Natural killer cell (primary cell): ENCODE measurements at regions not wholly inside any gene's neighbourhood (a gene's known extent, or its start where the extent isn't known, plus 50 kb on each side); places are given as distances from the start of the nearest gene placed in this dataset.

Source experiments
- ATAC-seq, 3 donors: fragments of 150-1000 bp in 2 of 3; fragments of 200-7000 bp in 1 of 3; cut with Tn5 transposase; 1 replicate in 1 of 3; 2 replicates in 2 of 3; pipeline ENCODE4 v1.10.0; 2021; ENCODE audit warnings: mild to moderate bottlenecking in 2 of 3, moderate library complexity in 2 of 3
- DNase-seq, 2 donors: peaks; one replicate each; pipeline versions ENCODE4 v3.0.0 to v3.0.0-alpha.2; 2013 to 2021; ENCODE audit warnings: mixed read lengths in 1 of 2
- H3K27ac ChIP-seq: one replicate; pipeline ENCODE4 v1.5.1; 2013; ENCODE audit warnings: mild to moderate bottlenecking, low read length
- H3K27me3 ChIP-seq: one replicate; pipeline ENCODE4 v1.6.1; 2013; ENCODE audit warnings: low read length; ENCODE audit not compliant: control insufficient read depth, insufficient read depth
- H3K36me3 ChIP-seq: one replicate; pipeline ENCODE4 v1.6.1; 2013; ENCODE audit warnings: low read length; ENCODE audit not compliant: control insufficient read depth, insufficient read depth
- H3K4me1 ChIP-seq: one replicate; pipeline ENCODE4 v1.6.1; 2013; ENCODE audit warnings: low read length; ENCODE audit not compliant: control insufficient read depth, insufficient read depth
- H3K4me3 ChIP-seq: one replicate; pipeline ENCODE4 v1.5.1; 2013; ENCODE audit warnings: low read length
- H3K9me3 ChIP-seq: one replicate; pipeline ENCODE4 v1.6.1; 2013; ENCODE audit warnings: low read length; ENCODE audit not compliant: control insufficient read depth, insufficient read depth
- H3K27ac Mint-ChIP-seq, 2 donors: one replicate each; pipeline ENCODE4 v1.8.0; 2022; ENCODE audit warnings: mild to moderate bottlenecking in 2 of 2, mixed read lengths in 2 of 2, moderate library complexity in 1 of 2
- H3K27me3 Mint-ChIP-seq, 2 donors: one replicate each; pipeline ENCODE4 v1.8.0; 2022; ENCODE audit warnings: low read depth in 2 of 2, mixed read lengths in 2 of 2
- H3K36me3 Mint-ChIP-seq: one replicate; pipeline ENCODE4 v1.8.0; 2022; ENCODE audit warnings: mixed read lengths
- H3K4me1 Mint-ChIP-seq, 2 donors: one replicate each; pipeline ENCODE4 v1.8.0; 2022; ENCODE audit warnings: mixed read lengths in 2 of 2
- H3K4me3 Mint-ChIP-seq: one replicate; pipeline ENCODE4 v1.8.0; 2022; ENCODE audit warnings: mild to moderate bottlenecking, moderate library complexity, mixed read lengths
- H3K9me3 Mint-ChIP-seq, 2 donors: one replicate each; pipeline ENCODE4 v1.8.0; 2022; ENCODE audit warnings: mixed read lengths in 2 of 2
- WGBS: methylation state at CpG from one replicate; pipeline ENCODE4 v1.1.7; 2013; ENCODE audit warnings: missing lambda C conversion rate; ENCODE audit not compliant: insufficient coverage; 5-methylcytosine and 5-hydroxymethylcytosine counted together
- intact Hi-C: fragments of 100-400 bp; cut with micrococcal nuclease; formaldehyde crosslinking; loops from one replicate; pipeline ENCODE4 v1.14.2; 2022
- TF ChIP-seq, protein P1 (sequence below): fragments of 200-600 bp; IDR thresholded peaks from one replicate; pipeline ENCODE4 v1.8.0; 2022; ENCODE audit warnings: antibody characterized with exemption

DNA sequence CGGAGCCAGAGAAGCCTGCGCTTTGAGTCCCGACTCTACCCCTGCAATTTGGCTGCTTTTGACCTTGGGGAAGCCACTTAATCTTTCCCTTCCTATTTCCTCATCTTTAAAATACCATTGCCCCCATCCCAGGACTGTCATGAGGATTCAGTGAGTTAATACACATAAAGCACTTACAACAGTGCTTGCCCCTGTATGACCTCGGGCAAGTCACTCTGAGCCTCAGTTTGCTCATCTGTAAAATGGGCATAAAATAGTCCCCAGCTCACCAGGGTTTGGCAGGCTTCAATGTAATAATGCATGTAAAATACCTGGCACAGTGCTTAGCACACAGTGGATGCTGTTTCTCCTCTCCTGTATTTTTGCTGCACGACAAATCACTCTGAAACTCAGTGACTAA is 278.7 kb upstream of the PWP1 start:
- Histone ChIP-seq H3K4me3 (no peak overlapping the region), H3K36me3 (no peaks in the 10 kb centered on the region), H3K27ac (no peak overlapping the region), H3K27me3 (no peaks in the 10 kb centered on the region), H3K9me3 (no peaks in the 10 kb centered on the region), H3K4me1 (peaks cover 4% of the 10 kb centered on the region)
- Mint-ChIP-seq H3K27me3 (no peaks in the 10 kb centered on the region), H3K9me3 (no peaks in the 10 kb centered on the region), H3K27ac (no peak overlapping the region), H3K4me3 (no peak overlapping the region), H3K36me3 (no peaks in the 10 kb centered on the region), H3K4me1 (peaks cover 6 to 7% of the 10 kb centered on the region in 2 donors)
- DNase-seq, result no peak
- no peak for ATAC-seq
- 94% methylated on average over 5 of the region's 5 CpGs for WGBS
- TF ChIP-seq, protein P1, sequence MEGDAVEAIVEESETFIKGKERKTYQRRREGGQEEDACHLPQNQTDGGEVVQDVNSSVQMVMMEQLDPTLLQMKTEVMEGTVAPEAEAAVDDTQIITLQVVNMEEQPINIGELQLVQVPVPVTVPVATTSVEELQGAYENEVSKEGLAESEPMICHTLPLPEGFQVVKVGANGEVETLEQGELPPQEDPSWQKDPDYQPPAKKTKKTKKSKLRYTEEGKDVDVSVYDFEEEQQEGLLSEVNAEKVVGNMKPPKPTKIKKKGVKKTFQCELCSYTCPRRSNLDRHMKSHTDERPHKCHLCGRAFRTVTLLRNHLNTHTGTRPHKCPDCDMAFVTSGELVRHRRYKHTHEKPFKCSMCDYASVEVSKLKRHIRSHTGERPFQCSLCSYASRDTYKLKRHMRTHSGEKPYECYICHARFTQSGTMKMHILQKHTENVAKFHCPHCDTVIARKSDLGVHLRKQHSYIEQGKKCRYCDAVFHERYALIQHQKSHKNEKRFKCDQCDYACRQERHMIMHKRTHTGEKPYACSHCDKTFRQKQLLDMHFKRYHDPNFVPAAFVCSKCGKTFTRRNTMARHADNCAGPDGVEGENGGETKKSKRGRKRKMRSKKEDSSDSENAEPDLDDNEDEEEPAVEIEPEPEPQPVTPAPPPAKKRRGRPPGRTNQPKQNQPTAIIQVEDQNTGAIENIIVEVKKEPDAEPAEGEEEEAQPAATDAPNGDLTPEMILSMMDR, result no peak
- intact Hi-C loops, result no loop called here

DNA sequence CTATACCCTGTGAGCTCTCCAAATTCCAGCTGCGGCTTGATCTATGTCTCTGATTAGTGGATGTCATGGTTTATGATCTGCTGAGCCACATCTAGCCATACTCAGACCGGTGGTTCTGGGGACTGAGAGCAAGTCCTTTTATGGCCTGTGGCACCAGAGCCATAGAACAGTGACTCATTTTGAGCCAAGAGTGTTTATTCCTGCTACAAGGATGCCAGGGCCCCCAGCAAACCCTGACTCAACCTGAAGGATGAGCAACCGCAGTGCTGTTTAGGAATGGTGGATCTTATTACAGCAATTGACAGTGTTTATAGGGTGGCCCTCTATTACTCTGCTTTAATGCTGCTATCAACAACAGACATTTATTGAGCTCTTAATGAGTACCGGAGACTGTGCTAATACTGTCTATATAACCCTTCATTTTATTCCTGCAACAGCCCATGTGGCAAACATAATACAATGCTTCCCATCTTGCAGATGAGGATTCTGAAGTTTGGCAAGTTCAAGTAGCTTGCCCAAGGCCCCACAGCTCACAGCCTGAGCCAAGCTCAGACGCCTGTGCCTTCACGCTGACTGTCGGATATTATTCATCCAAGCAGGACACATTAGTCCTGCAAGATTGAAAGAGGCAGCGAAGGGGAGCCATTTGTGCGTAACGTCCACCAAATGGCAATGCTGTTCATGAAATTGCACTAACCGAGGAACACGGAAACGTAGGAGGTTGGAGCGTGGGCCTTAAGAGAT is 273.6 kb upstream of the PWP1 start:
- no peak for DNase-seq
- H3K4me3 ChIP-seq, result no peak overlapping the region
- H3K4me1 ChIP-seq, result no peaks in the 10 kb centered on the region
- TF ChIP-seq, protein P1, result no peak
- Mint-ChIP-seq H3K9me3 (no peaks in the 10 kb centered on the region), H3K4me3 (no peak overlapping the region), H3K4me1 (no peaks in the 10 kb centered on the region), H3K27ac (no peak overlapping the region), H3K27me3 (no peaks in the 10 kb centered on the region), H3K36me3 (no peaks in the 10 kb centered on the region)
- no peak overlapping the region for H3K27ac ChIP-seq
- H3K27me3 ChIP-seq, result no peaks in the 10 kb centered on the region
- ATAC-seq, result no peak
- H3K9me3 ChIP-seq, result no peaks in the 10 kb centered on the region
- intact Hi-C loops, result no loop called here
- 92% methylated on average over 14 of the region's 14 CpGs for WGBS
- H3K36me3 ChIP-seq, result no peaks in the 10 kb centered on the region

DNA sequence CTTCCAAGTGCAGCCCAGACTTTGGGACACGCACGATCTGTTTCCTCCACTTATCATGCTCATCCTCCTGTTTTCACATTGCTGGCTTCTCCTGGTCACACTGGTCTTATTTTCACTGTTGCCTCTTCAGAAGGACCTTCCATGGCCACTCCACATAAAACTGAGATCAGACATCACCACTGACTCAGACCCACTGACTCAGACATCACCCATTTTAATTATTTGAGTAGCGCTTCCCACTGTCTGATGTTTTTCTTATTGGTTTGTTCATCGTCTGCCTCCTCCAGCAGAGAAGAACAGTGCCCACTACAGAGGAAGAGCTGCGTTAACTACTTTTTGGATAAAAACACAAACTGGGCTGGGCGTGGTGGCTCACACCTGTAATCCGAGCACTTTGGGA is 270.5 kb upstream of the PWP1 start:
- H3K9me3 Mint-ChIP-seq, result no peaks in the 10 kb centered on the region
- H3K27me3 Mint-ChIP-seq, result no peaks in the 10 kb centered on the region
- no peaks in the 10 kb centered on the region for H3K4me1 Mint-ChIP-seq
- no peaks in the 10 kb centered on the region for H3K36me3 Mint-ChIP-seq
- Histone ChIP-seq H3K4me3 (no peak overlapping the region), H3K9me3 (no peaks in the 10 kb centered on the region), H3K36me3 (no peaks in the 10 kb centered on the region), H3K27ac (no peak overlapping the region), H3K4me1 (no peaks in the 10 kb centered on the region), H3K27me3 (no peaks in the 10 kb centered on the region)
- TF ChIP-seq, protein P1, result no peak
- ATAC-seq (no peak), DNase-seq (no peak)
- H3K4me3 Mint-ChIP-seq, result no peak overlapping the region
- no peak overlapping the region for H3K27ac Mint-ChIP-seq
- WGBS, result 94% methylated on average over 7 of the region's 7 CpGs
- intact Hi-C loops, result no loop called here

DNA sequence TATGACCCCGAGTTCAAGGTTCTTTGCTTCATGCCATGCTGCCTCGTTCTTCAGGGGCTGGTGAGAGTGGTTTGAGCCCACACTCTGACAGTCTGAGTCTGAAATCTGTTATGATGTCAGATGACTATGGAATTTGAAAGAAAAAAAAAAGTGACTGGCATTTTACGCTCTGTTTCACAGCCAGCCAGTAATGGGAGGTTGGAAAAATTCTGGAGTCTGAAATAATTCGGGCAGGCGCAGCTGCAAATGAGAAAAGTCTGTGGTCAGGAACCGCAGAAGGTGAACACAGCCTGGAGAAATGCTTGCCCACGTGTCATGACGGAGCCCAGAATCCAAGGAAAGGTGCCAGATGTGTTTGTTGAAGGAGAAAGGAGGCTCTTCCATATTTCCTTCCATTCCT is 269.8 kb upstream of the PWP1 start:
- no peaks in the 10 kb centered on the region for H3K4me1 Mint-ChIP-seq

More for the DNA sequence above, 269.8 kb upstream of the PWP1 start:
- ATAC-seq (no peak), DNase-seq (no peak)
- Mint-ChIP-seq H3K27me3 (no peaks in the 10 kb centered on the region), H3K4me3 (no peak overlapping the region), H3K9me3 (no peaks in the 10 kb centered on the region), H3K36me3 (no peaks in the 10 kb centered on the region), H3K27ac (no peak overlapping the region)
- no peaks in the 10 kb centered on the region for H3K4me1 ChIP-seq
- H3K9me3 ChIP-seq, result no peaks in the 10 kb centered on the region
- 91% methylated on average over 8 of the region's 8 CpGs for WGBS
- no peaks in the 10 kb centered on the region for H3K27me3 ChIP-seq
- H3K27ac ChIP-seq, result no peak overlapping the region
- TF ChIP-seq, protein P1, result no peak
- intact Hi-C loops, result no loop called here
- H3K36me3 ChIP-seq, result no peaks in the 10 kb centered on the region
- H3K4me3 ChIP-seq, result no peak overlapping the region
